Ectodermal cell (in vitro differentiated cells): ENCODE measurements at regions not wholly inside any gene's neighbourhood (a gene's known extent, or its start where the extent isn't known, plus 50 kb on each side); places are given as distances from the start of the nearest gene placed in this dataset.

Experiments used
- H3K27ac ChIP-seq: 2 replicates; pipeline ENCODE4 v1.7.0; 2013; ENCODE audit warnings: mild to moderate bottlenecking, low read depth, low read length; ENCODE audit not compliant: insufficient read depth, poor library complexity, severe bottlenecking
- H3K27me3 ChIP-seq: 2 replicates; pipeline ENCODE4 v1.7.0; 2013; ENCODE audit warnings: mild to moderate bottlenecking, low read length; ENCODE audit not compliant: insufficient read depth, control insufficient read depth, poor library complexity, severe bottlenecking
- H3K36me3 ChIP-seq: one replicate; pipeline ENCODE4 v1.7.0; 2013; ENCODE audit warnings: low read length; ENCODE audit not compliant: control insufficient read depth, insufficient read depth
- H3K4me1 ChIP-seq: one replicate; pipeline ENCODE4 v1.7.0; 2013; ENCODE audit warnings: low read length; ENCODE audit not compliant: control insufficient read depth, insufficient read depth
- H3K4me3 ChIP-seq: 2 replicates; pipeline ENCODE4 v1.7.0; 2013; ENCODE audit warnings: low read depth, low read length, control low read depth; ENCODE audit not compliant: insufficient read depth
- H3K9me3 ChIP-seq: 2 replicates; pipeline ENCODE4 v1.7.0; 2013; ENCODE audit warnings: mild to moderate bottlenecking, low read length, moderate library complexity; ENCODE audit not compliant: control insufficient read depth
- WGBS, 2 experiments: methylation state at CpG; one replicate each; pipeline ENCODE4 v1.1.7; 2013; ENCODE audit warnings: missing lambda C conversion rate in 2 of 2; 5-methylcytosine and 5-hydroxymethylcytosine counted together

GRCh38 chr6:24987446-24988115 is 51.8 kb upstream of the RIPOR2 start:
- no peak overlapping the region for H3K27ac ChIP-seq

GRCh38 chr6:24988562-24988961 is 52.8 kb upstream of the RIPOR2 start:
- Histone ChIP-seq H3K27ac (no peak overlapping the region), H3K9me3 (peaks cover 2% of the 10 kb centered on the region), H3K4me3 (no peak overlapping the region), H3K4me1 (peaks cover 21% of the 10 kb centered on the region), H3K36me3 (no peaks in the 10 kb centered on the region), H3K27me3 (no peaks in the 10 kb centered on the region)

More at GRCh38 chr6:24987446-24988115, 51.8 kb upstream of the RIPOR2 start:
- H3K36me3 ChIP-seq, result no peaks in the 10 kb centered on the region
- H3K4me1 ChIP-seq, result peaks cover 22% of the 10 kb centered on the region
- no peaks in the 10 kb centered on the region for H3K27me3 ChIP-seq
- H3K9me3 ChIP-seq, result peaks cover 2% of the 10 kb centered on the region
- 92 to 96% methylated on average over 3 to 4 of the region's 4 CpGs for WGBS, 2 experiments
- H3K4me3 ChIP-seq, result no peak overlapping the region

DNA sequence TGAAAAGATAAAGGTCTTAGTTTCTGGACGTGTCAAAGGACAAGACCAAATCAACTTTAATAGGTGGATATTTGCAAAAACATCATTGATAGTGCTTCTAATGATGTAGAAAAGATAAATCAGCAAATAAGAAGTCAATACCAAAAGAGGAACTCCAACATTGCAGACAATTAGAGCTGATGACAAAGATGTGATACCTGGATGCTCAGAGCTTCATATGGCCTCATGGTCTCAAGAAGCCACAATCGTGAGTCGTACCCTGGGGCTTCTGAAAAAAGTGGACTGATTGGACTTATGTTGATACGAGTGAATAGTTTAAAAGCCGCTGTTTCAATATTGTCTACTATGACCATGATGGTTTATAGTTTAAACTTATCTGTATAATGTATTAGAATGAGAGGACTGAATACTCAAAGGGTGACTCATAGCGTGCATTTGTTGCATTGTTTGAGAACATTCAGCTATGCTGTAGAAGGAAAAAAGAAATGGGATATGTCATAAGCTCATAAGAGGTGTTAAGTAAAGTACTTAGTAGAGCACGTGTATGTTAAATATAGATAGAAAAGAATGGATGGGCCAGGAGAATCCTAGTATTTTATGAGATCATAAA is 54.6 kb upstream of the RIPOR2 start:
- WGBS, 2 experiments, result 90 to 95% methylated on average over 7 of the region's 7 CpGs
- Histone ChIP-seq H3K36me3 (no peaks in the 10 kb centered on the region), H3K4me1 (peaks cover 14% of the 10 kb centered on the region)

GRCh38 chr6:24990944-24991809 is 55.4 kb upstream of the RIPOR2 start:
- WGBS, 2 experiments, result 94 to 96% methylated on average over 3 to 4 of the region's 4 CpGs
- H3K27ac ChIP-seq, result no peak overlapping the region

More for the DNA sequence above, 54.6 kb upstream of the RIPOR2 start:
- Histone ChIP-seq H3K27ac (no peak overlapping the region), H3K9me3 (peaks cover 2% of the 10 kb centered on the region), H3K4me3 (no peak overlapping the region), H3K27me3 (no peaks in the 10 kb centered on the region)

GRCh38 chr6:24991810-24992467 is 56.2 kb upstream of the RIPOR2 start:
- WGBS, 2 experiments, result 72 to 76% methylated on average over 5 of the region's 5 CpGs
- Histone ChIP-seq H3K4me1 (no peaks in the 10 kb centered on the region), H3K27ac (no peak overlapping the region), H3K27me3 (no peaks in the 10 kb centered on the region), H3K9me3 (peaks cover 2% of the 10 kb centered on the region), H3K36me3 (no peaks in the 10 kb centered on the region), H3K4me3 (no peak overlapping the region)

More at GRCh38 chr6:24990944-24991809, 55.4 kb upstream of the RIPOR2 start:
- Histone ChIP-seq H3K4me1 (peaks cover 6% of the 10 kb centered on the region), H3K36me3 (no peaks in the 10 kb centered on the region), H3K4me3 (no peak overlapping the region), H3K27me3 (no peaks in the 10 kb centered on the region), H3K9me3 (peaks cover 2% of the 10 kb centered on the region)

DNA sequence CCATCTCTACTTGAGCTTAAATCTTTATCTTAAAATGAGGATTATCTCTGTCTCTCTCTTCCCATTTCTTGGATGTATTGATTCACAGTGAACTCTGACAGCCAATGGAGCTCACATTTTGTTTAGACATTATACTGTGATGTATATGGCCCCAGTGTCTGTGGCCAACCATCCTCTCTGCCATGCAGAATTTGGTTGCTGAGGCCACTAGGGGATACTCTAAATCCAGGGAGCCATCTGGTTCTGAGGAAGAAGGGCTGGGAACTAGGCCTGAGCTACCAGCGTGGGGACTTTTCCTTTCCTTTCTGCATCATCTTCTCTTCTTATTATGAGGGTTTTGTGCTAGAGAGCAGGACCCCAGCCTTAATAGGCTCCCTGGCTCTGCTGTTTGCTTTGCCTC is 59.1 kb upstream of the RIPOR2 start:
- 83 to 100% methylated on average over 1 of the region's 1 CpG for WGBS, 2 experiments
- no peak overlapping the region for H3K4me3 ChIP-seq
- H3K27ac ChIP-seq, result no peak overlapping the region
- H3K9me3 ChIP-seq, result no peaks in the 10 kb centered on the region
- H3K27me3 ChIP-seq, result no peaks in the 10 kb centered on the region
- H3K36me3 ChIP-seq, result no peaks in the 10 kb centered on the region
- no peaks in the 10 kb centered on the region for H3K4me1 ChIP-seq

- Histone ChIP-seq H3K27ac (no peak overlapping the region), H3K27me3 (no peaks in the 10 kb centered on the region), H3K9me3 (no peaks in the 10 kb centered on the region), H3K4me1 (no peaks in the 10 kb centered on the region), H3K36me3 (no peaks in the 10 kb centered on the region), H3K4me3 (no peak overlapping the region)
- WGBS, 2 experiments, result 83 to 88% methylated on average over 3 to 4 of the region's 4 CpGs
These were observed 59.5 kb upstream of the RIPOR2 start for GRCh38 chr6:24995270-24995669.

- WGBS, 2 experiments, result 90 to 92% methylated on average over 5 of the region's 5 CpGs
- H3K9me3 ChIP-seq, result no peaks in the 10 kb centered on the region
- no peaks in the 10 kb centered on the region for H3K27me3 ChIP-seq
- H3K4me3 ChIP-seq, result no peak overlapping the region
- no peak overlapping the region for H3K27ac ChIP-seq
- H3K4me1 ChIP-seq, result no peaks in the 10 kb centered on the region
- H3K36me3 ChIP-seq, result no peaks in the 10 kb centered on the region
These were observed 60.6 kb upstream of the RIPOR2 start for GRCh38 chr6:24996269-24996836.

DNA sequence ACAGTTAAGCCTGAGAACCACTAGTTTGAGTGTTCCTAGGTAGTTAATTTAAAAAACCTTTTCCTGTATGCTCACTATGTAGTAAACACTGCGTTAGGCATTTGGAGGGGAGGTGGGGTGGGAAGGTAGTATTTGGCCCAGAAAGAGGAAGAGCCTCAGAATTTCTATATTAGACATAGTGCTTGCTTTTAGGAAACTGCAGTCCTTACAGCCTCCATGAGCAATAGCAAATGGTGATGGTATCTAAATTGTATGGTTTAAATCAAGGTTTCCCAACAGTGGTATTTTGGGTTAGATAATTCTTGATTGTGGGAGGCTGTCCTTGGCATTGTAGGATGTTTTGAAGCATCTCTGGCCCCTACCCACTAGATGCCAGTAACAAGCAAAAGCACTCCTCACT is 61.5 kb upstream of the RIPOR2 start:
- no peaks in the 10 kb centered on the region for H3K36me3 ChIP-seq
- no peaks in the 10 kb centered on the region for H3K9me3 ChIP-seq
- H3K4me3 ChIP-seq, result no peak overlapping the region
- no peaks in the 10 kb centered on the region for H3K4me1 ChIP-seq
- no peak overlapping the region for H3K27ac ChIP-seq
- 57 to 75% methylated on average over 1 of the region's 1 CpG for WGBS, 2 experiments
- H3K27me3 ChIP-seq, result no peaks in the 10 kb centered on the region
